Prostate gland (tissue), 2 donors: ENCODE measurements at regions not wholly inside any gene's neighbourhood (a gene's known extent, or its start where the extent isn't known, plus 50 kb on each side); places are given as distances from the start of the nearest gene placed in this dataset.

Experiments used
- CTCF ChIP-seq, 4 experiments: fragments of 200-600 bp in 2 of 4; fragments of 450-650 bp in 2 of 4; sonication (generic) in 2 of 4; IDR thresholded peaks; 1 replicate in 3 of 4; 2 replicates in 1 of 4; pipeline ENCODE4 v1.5.1; 2016 to 2019; ENCODE audit warnings: antibody characterized with exemption in 4 of 4, mild to moderate bottlenecking in 2 of 4, moderate library complexity in 2 of 4
- POLR2A ChIP-seq: fragments of 450-650 bp; IDR thresholded peaks from one replicate; pipeline ENCODE4 v1.6.1; 2016; ENCODE audit warnings: antibody characterized with exemption, mild to moderate bottlenecking

GRCh38 chr4:19689511-19689910, 562.2 kb upstream of the SLIT2 start:
- TF ChIP-seq POLR2A (no peak), CTCF (IDR thresholded peaks at IDR 0.05) (no peak)
